Motor neuron (in vitro differentiated cells): ENCODE measurements at regions not wholly inside any gene's neighbourhood (a gene's known extent, or its start where the extent isn't known, plus 50 kb on each side); places are given as distances from the start of the nearest gene placed in this dataset.

Experiments used
- ATAC-seq, 8 experiments: fragments of 200-7000 bp; cut with Tn5 transposase; replicated peaks in 6 of 8; 2 replicates each; pipeline ENCODE4 v1.8.0; 2021; ENCODE audit warnings: mild to moderate bottlenecking in 8 of 8, moderate library complexity in 8 of 8
- H3K27ac ChIP-seq, 2 donors: fragments of 250-450 bp; sonication (Bioruptor Pico); 2 replicates each; pipeline ENCODE4 v1.9.0; 2021; ENCODE audit warnings: antibody characterized with exemption in 2 of 2, mild to moderate bottlenecking in 2 of 2, moderate library complexity in 1 of 2
- H3K4me1 ChIP-seq, 2 donors: fragments of 250-450 bp; sonication (Bioruptor Pico); replicated peaks in 1 of 2; 2 replicates each; pipeline ENCODE4 v1.6.1; 2021; ENCODE audit warnings: antibody characterized with exemption in 2 of 2, mild to moderate bottlenecking in 2 of 2, moderate library complexity in 1 of 2
- H3K4me3 ChIP-seq, 5 donors: fragments of 250-450 bp; sonication (Bioruptor Pico); 2 replicates each; pipeline ENCODE4 v1.9.0; 2021; ENCODE audit warnings: antibody characterized with exemption in 5 of 5, mild to moderate bottlenecking in 5 of 5, moderate library complexity in 4 of 5
- WGBS, 10 experiments: fragments of 450-650 bp; shearing (Covaris generic); methylation state at CpG; one replicate each; pipeline ENCODE4 v1.0.0; 2022; 5-methylcytosine and 5-hydroxymethylcytosine counted together
- in situ Hi-C, 9 experiments: fragments of 400-800 bp; cut with MboI; loops; one replicate each; pipeline ENCODE4 v1.15.0; 2021; ENCODE audit warnings: low sequenced_read_pairs in 9 of 9, low pct_unique_long_range_greater_than_20kb in 2 of 9; ENCODE audit not compliant: unreplicated experiment in 9 of 9

DNA sequence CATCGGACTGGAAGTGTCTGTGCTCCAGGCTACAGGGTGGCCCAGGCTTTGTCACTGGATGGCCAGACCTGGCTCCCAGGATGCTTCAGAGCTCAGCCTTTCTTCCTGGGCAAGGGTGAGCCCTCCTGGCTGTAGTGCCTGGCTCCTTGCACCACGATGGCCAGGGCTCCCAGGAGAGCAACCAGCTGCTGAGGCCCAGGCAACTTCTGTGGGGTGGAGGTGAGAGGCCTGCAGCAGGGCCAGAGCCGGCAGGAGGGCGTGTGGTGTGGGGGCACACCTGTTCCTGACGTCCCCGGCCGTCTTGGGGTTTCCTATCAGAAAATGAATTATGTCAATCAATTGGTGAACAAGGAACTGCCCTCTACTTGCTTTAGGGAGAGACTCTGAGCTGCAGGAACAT, 82.1 kb downstream of the DHCR7 start:
- ATAC-seq: no peak
- in situ Hi-C loops: no loop called here
- Histone ChIP-seq H3K27ac (no peak overlapping the region), H3K4me1 (no peaks in the 10 kb centered on the region), H3K4me3 (no peak overlapping the region)
- 23 to 67% (median 57%) methylated on average over 1 to 5 of the region's 7 CpGs; no CpG with 5 or more reads in 6 of the 10 experiments for WGBS, 10 experiments

DNA sequence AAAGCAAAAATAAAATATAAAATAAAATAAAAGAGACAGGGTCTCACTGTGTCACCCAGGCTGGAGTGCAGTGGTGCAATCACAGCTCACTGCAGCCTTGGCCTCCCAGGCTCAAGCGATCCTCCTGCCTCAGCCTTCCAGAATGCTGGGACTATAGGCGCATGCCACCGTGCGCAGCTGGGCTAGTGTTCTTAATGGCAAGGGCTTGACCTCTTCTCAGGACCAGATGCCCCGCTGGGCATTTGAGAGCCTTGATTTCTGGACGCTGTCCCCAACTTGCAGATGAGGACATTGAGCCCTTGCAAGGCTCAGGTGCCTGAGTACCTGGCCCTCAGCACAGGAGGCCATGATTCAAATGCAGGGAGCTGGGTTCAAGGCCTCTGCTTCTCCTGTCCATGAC, 82.6 kb downstream of the DHCR7 start:
- Histone ChIP-seq H3K27ac (no peak overlapping the region), H3K4me1 (no peaks in the 10 kb centered on the region), H3K4me3 (no peak overlapping the region)
- in situ Hi-C loops: no loop called here
- 71 to 96% (median 83%) methylated on average over 2 to 5 of the region's 6 CpGs; no CpG with 5 or more reads in 6 of the 10 experiments for WGBS, 10 experiments
- no peak for ATAC-seq

GRCh38 chr11:71364806-71365205, 83.4 kb downstream of the DHCR7 start:
- no peak for ATAC-seq
- WGBS, 10 experiments: 24 to 80% methylated on average over 1 to 3 of the region's 5 CpGs; no CpG with 5 or more reads in 8 of the 10 experiments
- in situ Hi-C loops: no loop called here
- Histone ChIP-seq H3K4me1 (no peaks in the 10 kb centered on the region), H3K4me3 (no peak overlapping the region), H3K27ac (no peak overlapping the region)

GRCh38 chr11:71364176-71364671, 84.0 kb downstream of the DHCR7 start:
- H3K27ac ChIP-seq: no peak overlapping the region
- in situ Hi-C loops: no loop called here
- WGBS, 10 experiments: 0 to 80% (median 55%) methylated on average over 1 to 2 of the region's 4 CpGs; no CpG with 5 or more reads in 6 of the 10 experiments
- no peaks in the 10 kb centered on the region for H3K4me1 ChIP-seq
- no peak for ATAC-seq
- H3K4me3 ChIP-seq: no peak overlapping the region

DNA sequence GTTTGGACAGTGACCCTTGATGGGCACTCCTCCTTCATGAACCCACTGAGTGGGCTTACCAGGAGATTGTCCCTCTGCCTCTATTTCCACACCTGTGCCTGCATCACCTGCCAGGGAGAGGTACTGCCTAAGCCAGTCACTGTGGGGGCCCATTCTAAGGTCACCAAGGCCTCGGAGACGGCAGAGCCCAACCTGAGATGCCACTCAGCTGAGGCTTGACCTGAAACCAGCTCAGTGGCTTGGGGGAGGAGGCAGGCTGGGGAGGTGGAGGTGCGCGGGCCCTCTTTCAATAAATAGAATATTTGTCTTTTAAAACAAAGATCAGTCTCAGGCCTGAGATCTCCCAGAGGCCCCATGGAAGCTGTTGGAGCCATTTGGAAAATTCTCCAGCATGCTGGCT, 84.5 kb downstream of the DHCR7 start:
- Histone ChIP-seq H3K4me1 (no peaks in the 10 kb centered on the region), H3K27ac (no peak overlapping the region), H3K4me3 (no peak overlapping the region)
- in situ Hi-C loops: no loop called here
- 90 to 100% (median 100%) methylated on average over 2 of the region's 4 CpGs; no CpG with 5 or more reads in 7 of the 10 experiments for WGBS, 10 experiments
- ATAC-seq: no peak

- Histone ChIP-seq H3K4me3 (no peak overlapping the region), H3K27ac (no peak overlapping the region), H3K4me1 (no peaks in the 10 kb centered on the region)
- no peak for ATAC-seq
- WGBS, 10 experiments: 12 to 86% (median 70%) methylated on average over 2 to 6 of the region's 6 CpGs
- in situ Hi-C loops: no loop called here
Measured at GRCh38 chr11:71358963-71359567, 89.1 kb downstream of the DHCR7 start.

- in situ Hi-C loops: no loop called here
- H3K27ac ChIP-seq: no peak overlapping the region
- no peak for ATAC-seq
- 11 to 71% (median 44%) methylated on average over 2 to 7 of the region's 10 CpGs; no CpG with 5 or more reads in 2 of the 10 experiments for WGBS, 10 experiments
- no peaks in the 10 kb centered on the region for H3K4me1 ChIP-seq
- H3K4me3 ChIP-seq: no peak overlapping the region
Measured at GRCh38 chr11:71358122-71358728, 90.0 kb downstream of the DHCR7 start.

- Histone ChIP-seq H3K27ac (no peak overlapping the region), H3K4me1 (no peaks in the 10 kb centered on the region), H3K4me3 (no peak overlapping the region)
- WGBS, 10 experiments: 21 to 93% (median 43%) methylated on average over 1 to 5 of the region's 9 CpGs; no CpG with 5 or more reads in 4 of the 10 experiments
- in situ Hi-C loops: no loop called here
- no peak for ATAC-seq
Measured at GRCh38 chr11:71357414-71357813, 90.8 kb downstream of the DHCR7 start.

DNA sequence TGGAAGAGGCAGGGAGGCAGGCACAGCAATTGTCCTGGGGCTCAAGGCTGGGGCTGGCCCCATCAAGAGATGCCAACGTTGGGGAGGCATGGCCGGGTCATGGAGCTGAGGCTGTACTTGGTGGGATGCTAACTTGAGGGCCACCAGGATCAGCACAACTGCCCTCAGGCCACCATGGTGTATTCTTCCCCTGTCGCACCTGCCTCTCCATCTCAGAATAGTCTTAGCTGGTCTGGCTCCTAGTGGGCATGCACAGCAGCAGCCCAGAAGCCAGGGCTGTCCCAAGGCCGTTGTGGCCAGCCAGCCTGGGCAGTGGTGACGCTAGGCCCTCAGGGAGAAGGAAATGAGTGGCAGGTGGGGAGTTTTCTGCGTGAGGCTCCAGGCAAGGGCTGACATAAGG, 91.3 kb downstream of the DHCR7 start:
- in situ Hi-C loops: no loop called here
- no peak overlapping the region for H3K4me3 ChIP-seq
- WGBS, 10 experiments: 0 to 80% (median 67%) methylated on average over 1 to 3 of the region's 6 CpGs; no CpG with 5 or more reads in 5 of the 10 experiments
- no peak overlapping the region for H3K27ac ChIP-seq
- H3K4me1 ChIP-seq: no peaks in the 10 kb centered on the region
- no peak for ATAC-seq

DNA sequence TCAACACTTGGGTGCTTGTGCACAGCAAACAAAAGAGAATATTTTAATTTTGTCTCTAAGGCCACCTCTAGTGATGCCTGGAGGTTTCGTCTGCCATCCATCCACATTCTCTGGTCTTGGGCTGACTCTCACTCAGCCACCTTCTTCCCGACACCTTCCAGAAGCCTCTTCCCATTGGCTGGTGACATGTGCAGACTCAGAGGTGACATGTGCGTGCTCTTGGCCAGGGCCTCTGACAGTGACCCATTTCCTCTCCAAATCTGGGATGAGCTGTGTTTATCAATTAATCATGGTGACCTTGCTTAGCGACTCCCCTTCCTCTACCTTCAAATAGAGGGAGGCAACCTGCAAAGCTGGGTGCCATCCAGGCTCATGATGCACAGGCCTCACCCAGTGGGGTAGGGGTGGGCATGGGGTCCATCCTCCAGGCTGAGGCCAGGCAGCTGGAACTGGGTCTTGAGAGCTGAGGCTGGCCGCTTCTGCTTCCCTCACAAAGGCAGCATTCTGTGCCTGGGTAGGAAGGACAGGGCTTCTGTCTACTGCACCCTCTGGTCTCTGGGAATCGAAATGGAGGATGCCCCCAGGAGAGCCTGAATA, 91.8 kb downstream of the DHCR7 start:
- H3K4me1 ChIP-seq: no peaks in the 10 kb centered on the region
- no peak overlapping the region for H3K4me3 ChIP-seq
- H3K27ac ChIP-seq: no peak overlapping the region
- in situ Hi-C loops: no loop called here
- WGBS, 10 experiments: 19 to 83% (median 51%) methylated on average over 1 to 5 of the region's 6 CpGs; no CpG with 5 or more reads in 4 of the 10 experiments
- no peak for ATAC-seq

DNA sequence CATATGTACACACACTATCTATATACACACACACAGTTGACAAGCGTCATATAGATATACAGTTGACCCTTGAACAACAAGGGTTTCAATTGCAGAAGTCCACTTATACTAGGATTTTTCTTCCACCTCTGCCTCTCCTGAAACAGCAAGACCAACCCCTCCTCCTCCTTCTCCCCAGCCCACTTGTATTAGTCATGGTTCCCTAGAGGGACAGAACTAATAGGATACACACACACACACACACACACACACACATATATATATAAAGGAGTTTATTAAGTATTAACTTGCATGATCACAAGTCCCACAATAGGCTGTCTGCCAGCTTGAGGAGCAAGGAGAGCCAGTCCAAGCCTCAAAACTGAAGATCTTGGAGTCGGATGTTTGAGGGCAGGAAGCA, 92.9 kb downstream of the DHCR7 start:
- H3K27ac ChIP-seq: no peak overlapping the region
- no peaks in the 10 kb centered on the region for H3K4me1 ChIP-seq
- no peak for ATAC-seq
- 30 to 100% (median 80%) methylated on average over 1 to 2 of the region's 2 CpGs; no CpG with 5 or more reads in 5 of the 10 experiments for WGBS, 10 experiments
- no peak overlapping the region for H3K4me3 ChIP-seq
- in situ Hi-C loops: no loop called here

DNA sequence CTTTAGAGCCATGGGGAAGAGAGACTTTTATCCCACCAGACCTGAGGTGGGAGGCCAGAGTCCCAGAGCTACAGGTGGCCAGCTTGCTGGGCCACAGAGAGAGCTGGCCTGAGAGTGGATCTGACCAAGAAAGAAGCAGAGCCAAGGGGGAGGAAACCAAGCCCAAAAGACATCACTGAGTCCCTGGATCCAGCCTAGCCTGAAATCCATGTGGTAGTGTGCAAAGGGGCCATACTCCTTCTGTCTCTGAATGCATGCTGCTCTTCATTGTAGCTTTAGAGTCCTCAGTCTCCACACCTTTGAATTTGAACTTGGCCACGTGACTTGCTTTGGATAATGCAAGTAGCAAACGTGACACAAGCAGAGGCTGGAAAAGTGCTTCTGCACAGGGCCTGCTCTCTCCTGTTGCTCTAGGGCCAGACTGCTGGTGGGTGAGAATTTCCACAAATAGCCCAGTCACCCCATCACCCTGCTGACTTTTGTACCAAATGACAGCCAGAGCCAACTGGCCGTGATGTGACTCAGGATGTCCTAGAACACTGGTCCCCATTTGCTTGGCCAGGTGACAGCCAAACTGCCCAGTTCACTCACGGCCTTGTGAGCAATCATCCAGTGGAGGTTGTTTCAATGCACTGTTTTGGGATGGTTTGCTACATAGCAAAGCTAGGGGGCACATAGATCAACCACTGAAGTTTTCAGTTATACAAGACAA, 93.6 kb downstream of the DHCR7 start:
- in situ Hi-C loops: no loop called here
- H3K27ac ChIP-seq: no peak overlapping the region
- no peaks in the 10 kb centered on the region for H3K4me1 ChIP-seq
- H3K4me3 ChIP-seq: no peak overlapping the region
- no peak for ATAC-seq
- 8 to 86% (median 40%) methylated on average over 1 to 4 of the region's 4 CpGs; no CpG with 5 or more reads in 3 of the 10 experiments for WGBS, 10 experiments

DNA sequence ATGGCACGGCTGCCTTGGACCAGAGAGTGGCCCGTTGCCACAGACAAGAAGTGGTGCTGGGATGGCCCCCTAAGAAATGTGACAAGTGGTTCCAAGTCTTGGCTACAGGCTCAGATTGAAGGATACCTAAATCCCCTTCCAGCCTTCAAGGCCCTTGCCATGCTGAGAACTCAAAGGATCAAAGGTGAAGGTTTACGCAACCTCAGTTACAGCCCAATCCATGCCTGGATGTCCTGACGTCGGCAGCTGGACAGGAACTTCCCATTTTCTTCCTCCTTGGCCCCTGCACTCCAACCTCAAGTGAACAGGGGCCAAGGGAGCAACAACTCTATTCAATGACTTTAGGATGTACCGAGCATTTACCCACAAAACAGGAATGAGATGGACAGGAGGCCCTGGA, 95.4 kb downstream of the DHCR7 start:
- WGBS, 10 experiments: 33 to 100% (median 72%) methylated on average over 1 to 6 of the region's 6 CpGs; no CpG with 5 or more reads in 2 of the 10 experiments
- Histone ChIP-seq H3K4me1 (no peaks in the 10 kb centered on the region), H3K4me3 (no peak overlapping the region), H3K27ac (no peak overlapping the region)
- in situ Hi-C loops: no loop called here
- ATAC-seq: no peak
